Kidney epithelial cell (primary cell): ENCODE measurements at regions not wholly inside any gene's neighbourhood (a gene's known extent, or its start where the extent isn't known, plus 50 kb on each side); places are given as distances from the start of the nearest gene placed in this dataset.

Experiments used
- DNase-seq: peaks from one replicate; pipeline ENCODE4 v3.0.0-alpha.2; 2010; ENCODE audit warnings: low read depth
- H3K27me3 ChIP-seq: 2 replicates; pipeline ENCODE4 v1.6.0; 2011; ENCODE audit warnings: low read length; ENCODE audit not compliant: control insufficient read depth, insufficient read depth
- H3K36me3 ChIP-seq: 2 replicates; pipeline ENCODE4 v1.5.1; 2011; ENCODE audit warnings: low read length; ENCODE audit not compliant: control insufficient read depth, insufficient read depth
- H3K4me3 ChIP-seq: 2 replicates; pipeline ENCODE4 v1.5.1; 2011; ENCODE audit warnings: low read depth, mild to moderate bottlenecking, control low read depth, low read length
- TF ChIP-seq, protein P1 (sequence below): IDR thresholded peaks from 2 replicates; pipeline ENCODE4 v1.5.1; 2011; ENCODE audit warnings: mild to moderate bottlenecking, moderate library complexity, low read length, control low read depth, inconsistent platforms; ENCODE audit not compliant: insufficient read depth, poor library complexity, severe bottlenecking

GRCh38 chr11:109739379-109739778 lies 317.4 kb downstream of the C11orf87 start:
- Histone ChIP-seq H3K36me3 (no peaks in the 10 kb centered on the region), H3K4me3 (no peak overlapping the region), H3K27me3 (no peaks in the 10 kb centered on the region)
- TF ChIP-seq, protein P1, sequence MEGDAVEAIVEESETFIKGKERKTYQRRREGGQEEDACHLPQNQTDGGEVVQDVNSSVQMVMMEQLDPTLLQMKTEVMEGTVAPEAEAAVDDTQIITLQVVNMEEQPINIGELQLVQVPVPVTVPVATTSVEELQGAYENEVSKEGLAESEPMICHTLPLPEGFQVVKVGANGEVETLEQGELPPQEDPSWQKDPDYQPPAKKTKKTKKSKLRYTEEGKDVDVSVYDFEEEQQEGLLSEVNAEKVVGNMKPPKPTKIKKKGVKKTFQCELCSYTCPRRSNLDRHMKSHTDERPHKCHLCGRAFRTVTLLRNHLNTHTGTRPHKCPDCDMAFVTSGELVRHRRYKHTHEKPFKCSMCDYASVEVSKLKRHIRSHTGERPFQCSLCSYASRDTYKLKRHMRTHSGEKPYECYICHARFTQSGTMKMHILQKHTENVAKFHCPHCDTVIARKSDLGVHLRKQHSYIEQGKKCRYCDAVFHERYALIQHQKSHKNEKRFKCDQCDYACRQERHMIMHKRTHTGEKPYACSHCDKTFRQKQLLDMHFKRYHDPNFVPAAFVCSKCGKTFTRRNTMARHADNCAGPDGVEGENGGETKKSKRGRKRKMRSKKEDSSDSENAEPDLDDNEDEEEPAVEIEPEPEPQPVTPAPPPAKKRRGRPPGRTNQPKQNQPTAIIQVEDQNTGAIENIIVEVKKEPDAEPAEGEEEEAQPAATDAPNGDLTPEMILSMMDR = no peak
- DNase-seq = no peak

- Histone ChIP-seq H3K36me3 (no peaks in the 10 kb centered on the region), H3K4me3 (no peak overlapping the region), H3K27me3 (no peaks in the 10 kb centered on the region)
- DNase-seq = no peak
- TF ChIP-seq, protein P1 = no peak
These were observed 324.1 kb downstream of the C11orf87 start for GRCh38 chr11:109745996-109746625.

- no peak for DNase-seq
- Histone ChIP-seq H3K4me3 (no peak overlapping the region), H3K36me3 (no peaks in the 10 kb centered on the region), H3K27me3 (no peaks in the 10 kb centered on the region)
- TF ChIP-seq, protein P1 = no peak
These were observed 325.8 kb downstream of the C11orf87 start for GRCh38 chr11:109747839-109748238.

- H3K27me3 ChIP-seq = no peaks in the 10 kb centered on the region
- TF ChIP-seq, protein P1 = no peak
- no peak for DNase-seq
- no peaks in the 10 kb centered on the region for H3K36me3 ChIP-seq
- no peak overlapping the region for H3K4me3 ChIP-seq
These were observed 327.5 kb downstream of the C11orf87 start for GRCh38 chr11:109749476-109749875.

- Histone ChIP-seq H3K4me3 (no peak overlapping the region), H3K27me3 (no peaks in the 10 kb centered on the region), H3K36me3 (no peaks in the 10 kb centered on the region)
- no peak for DNase-seq
- TF ChIP-seq, protein P1 = no peak
These were observed 329.0 kb downstream of the C11orf87 start for GRCh38 chr11:109750964-109751363.

DNA sequence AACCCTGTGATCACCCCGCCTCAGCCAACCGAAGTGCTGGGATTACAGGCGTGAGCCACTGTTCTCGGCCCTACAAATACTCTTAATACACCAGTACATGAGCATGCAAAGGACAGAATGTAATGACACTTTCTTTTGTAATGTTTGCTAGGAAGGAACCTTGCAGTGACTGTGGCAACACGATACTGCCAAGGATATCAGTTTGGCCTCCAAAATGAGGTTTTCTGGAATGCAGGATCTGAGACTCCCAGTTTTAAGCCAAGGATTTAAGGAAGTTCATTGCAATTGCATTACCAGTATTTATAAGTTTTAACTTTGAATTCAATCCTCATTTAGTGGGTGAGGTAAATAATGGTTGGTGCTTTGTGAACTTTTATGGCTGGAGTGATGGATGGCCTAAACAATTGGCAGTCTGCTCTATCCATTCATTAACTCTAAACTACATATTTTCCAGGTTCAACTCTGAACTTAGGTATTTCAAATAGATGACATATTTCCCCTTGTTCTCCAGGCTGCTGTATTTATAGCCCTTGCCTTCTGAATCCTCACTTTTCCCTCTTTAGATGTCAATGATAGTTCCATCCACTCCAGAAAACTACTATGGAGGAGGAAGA lies 330.3 kb downstream of the C11orf87 start:
- H3K27me3 ChIP-seq = no peaks in the 10 kb centered on the region
- TF ChIP-seq, protein P1 = no peak
- H3K36me3 ChIP-seq = no peaks in the 10 kb centered on the region
- H3K4me3 ChIP-seq = no peak overlapping the region
- DNase-seq = no peak
